Neutrophil (primary cell): ENCODE measurements at regions not wholly inside any gene's neighbourhood (a gene's known extent, or its start where the extent isn't known, plus 50 kb on each side); places are given as distances from the start of the nearest gene placed in this dataset.

Experiments used
- H3K27ac ChIP-seq: fragments of 200-600 bp; sonication (generic); 2 replicates; pipeline ENCODE4 v1.5.1; 2016; ENCODE audit warnings: mild to moderate bottlenecking, moderate library complexity
- H3K27me3 ChIP-seq: fragments of 200-600 bp; sonication (generic); 2 replicates; pipeline ENCODE4 v1.6.0; 2016; ENCODE audit warnings: mild to moderate bottlenecking
- H3K36me3 ChIP-seq: fragments of 200-600 bp; sonication (generic); 2 replicates; pipeline ENCODE4 v1.5.1; 2017
- H3K4me1 ChIP-seq, 2 experiments: fragments of 200-600 bp in 1 of 2; sonication (generic) in 1 of 2; 1 replicate in 1 of 2; 2 replicates in 1 of 2; pipeline versions ENCODE4 v1.5.1 to v1.6.1; 2013 to 2016; ENCODE audit warnings: low read depth in 1 of 2, low read length in 1 of 2, mild to moderate bottlenecking in 1 of 2, moderate library complexity in 1 of 2; ENCODE audit not compliant: control insufficient read depth in 1 of 2, insufficient read depth in 1 of 2
- H3K4me3 ChIP-seq, 2 experiments: fragments of 200-600 bp in 1 of 2; sonication (generic) in 1 of 2; 1 replicate in 1 of 2; 2 replicates in 1 of 2; pipeline ENCODE4 v1.5.1; 2013 to 2016; ENCODE audit warnings: low read depth in 1 of 2, low read length in 1 of 2, mild to moderate bottlenecking in 1 of 2, moderate library complexity in 1 of 2
- H3K9me3 ChIP-seq: fragments of 200-600 bp; sonication (generic); 2 replicates; pipeline ENCODE4 v1.5.1; 2016
- CTCF ChIP-seq: fragments of 200-600 bp; sonication (generic); IDR thresholded peaks from 2 replicates; pipeline ENCODE4 v1.5.1; 2016; ENCODE audit warnings: antibody characterized with exemption

- Histone ChIP-seq H3K27ac (no peak overlapping the region), H3K27me3 (no peaks in the 10 kb centered on the region), H3K9me3 (no peaks in the 10 kb centered on the region), H3K36me3 (no peaks in the 10 kb centered on the region), H3K4me1 (peaks cover 13 to 20% of the 10 kb centered on the region in 2 experiments), H3K4me3 (no peak overlapping the region)
- no peak for TF ChIP-seq CTCF
These were observed 233.2 kb downstream of the LY86 start for GRCh38 chr6:6821639-6822261.

GRCh38 chr6:6823030-6823429 is 234.5 kb downstream of the LY86 start:
- no peak overlapping the region for H3K4me3 ChIP-seq
- H3K27me3 ChIP-seq = no peaks in the 10 kb centered on the region
- H3K4me1 ChIP-seq = peaks cover 19 to 26% of the 10 kb centered on the region in 2 experiments
- H3K9me3 ChIP-seq = no peaks in the 10 kb centered on the region
- no peak for TF ChIP-seq CTCF
- no peak overlapping the region for H3K27ac ChIP-seq
- H3K36me3 ChIP-seq = no peaks in the 10 kb centered on the region

GRCh38 chr6:6823568-6824224 is 235.2 kb downstream of the LY86 start:
- Histone ChIP-seq H3K4me3 (no peak overlapping the region), H3K9me3 (no peaks in the 10 kb centered on the region), H3K27me3 (no peaks in the 10 kb centered on the region), H3K4me1 (peaks cover 19 to 26% of the 10 kb centered on the region in 2 experiments), H3K36me3 (no peaks in the 10 kb centered on the region), H3K27ac (no peak overlapping the region)
- no peak for TF ChIP-seq CTCF

GRCh38 chr6:6824381-6824780 is 235.9 kb downstream of the LY86 start:
- no peak overlapping the region for H3K27ac ChIP-seq
- no peaks in the 10 kb centered on the region for H3K27me3 ChIP-seq
- no peaks in the 10 kb centered on the region for H3K9me3 ChIP-seq
- no peak overlapping the region for H3K4me3 ChIP-seq
- peaks cover 19 to 26% of the 10 kb centered on the region in 2 experiments for H3K4me1 ChIP-seq
- no peak for TF ChIP-seq CTCF
- H3K36me3 ChIP-seq = no peaks in the 10 kb centered on the region

- H3K4me1 ChIP-seq = peaks cover 27 to 35% of the 10 kb centered on the region in 2 experiments
- no peaks in the 10 kb centered on the region for H3K9me3 ChIP-seq
- no peaks in the 10 kb centered on the region for H3K36me3 ChIP-seq
- no peak overlapping the region for H3K27ac ChIP-seq
- no peak overlapping the region for H3K4me3 ChIP-seq
- H3K27me3 ChIP-seq = no peaks in the 10 kb centered on the region
- TF ChIP-seq CTCF = no peak
These were observed 236.8 kb downstream of the LY86 start for GRCh38 chr6:6825193-6825784.
